HG02973 (cell line): ENCODE measurements at regions not wholly inside any gene's neighbourhood (a gene's known extent, or its start where the extent isn't known, plus 50 kb on each side); places are given as distances from the start of the nearest gene placed in this dataset.
"Not testable (repeated sequence)": the region's sequence is repeated elsewhere in the genome, so short reads cannot be mapped to it uniquely, and the experiment has no call there.

Experiments
- ATAC-seq: cut with Tn5 transposase; IDR thresholded peaks from one replicate; pipeline ENCODE4 v1.9.1; 2021; ENCODE audit warnings: moderate library complexity; ENCODE audit not compliant: unreplicated experiment

- ATAC-seq = not testable (repeated sequence)
Observed at GRCh38 chr18:5830902-5831301, 64.4 kb downstream of the TMEM200C start.

DNA sequence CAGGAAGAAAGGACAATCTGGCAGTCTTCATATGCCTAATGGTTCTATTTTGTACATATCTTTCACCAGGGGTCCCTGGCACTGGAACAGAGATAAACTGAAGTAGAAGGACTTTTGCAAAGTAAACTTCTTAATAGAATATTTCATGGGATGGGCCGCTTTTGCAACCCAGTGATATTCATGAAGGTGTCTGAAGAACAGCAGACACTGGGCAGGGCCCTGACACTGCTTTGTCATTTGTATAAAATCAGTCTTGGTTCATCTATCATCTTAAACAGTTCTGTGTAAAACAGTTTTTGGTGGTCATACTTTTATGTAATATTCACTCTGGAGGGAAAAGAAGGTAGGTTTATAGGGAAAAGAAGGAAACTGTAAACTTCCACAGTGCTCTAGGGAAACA lies 66.4 kb downstream of the TMEM200C start:
- ATAC-seq = no peak

DNA sequence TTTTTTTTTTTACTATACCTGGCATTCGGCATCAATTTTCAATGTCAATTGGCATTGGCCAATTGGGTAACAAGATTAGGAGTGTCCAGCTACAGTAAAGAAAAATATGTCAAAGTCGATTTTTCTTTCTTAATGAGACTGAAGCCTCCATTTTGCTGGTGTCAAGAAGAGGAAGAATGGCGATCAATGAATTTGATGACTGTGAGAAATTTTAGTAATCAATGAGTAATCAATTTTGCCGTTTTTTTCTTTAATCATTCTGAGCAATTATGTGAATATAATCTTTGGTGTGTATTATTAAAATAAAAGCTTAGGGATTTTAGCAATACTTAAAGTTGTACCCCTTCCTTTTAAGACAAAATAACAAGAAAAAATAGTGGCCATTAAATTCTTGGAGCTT lies 69.7 kb downstream of the TMEM200C start:
- ATAC-seq = no peak

- ATAC-seq = no peak
Observed at GRCh38 chr18:5824370-5824984, 70.8 kb downstream of the TMEM200C start.

GRCh38 chr18:5817816-5818215 lies 77.5 kb downstream of the TMEM200C start:
- ATAC-seq = no peak

DNA sequence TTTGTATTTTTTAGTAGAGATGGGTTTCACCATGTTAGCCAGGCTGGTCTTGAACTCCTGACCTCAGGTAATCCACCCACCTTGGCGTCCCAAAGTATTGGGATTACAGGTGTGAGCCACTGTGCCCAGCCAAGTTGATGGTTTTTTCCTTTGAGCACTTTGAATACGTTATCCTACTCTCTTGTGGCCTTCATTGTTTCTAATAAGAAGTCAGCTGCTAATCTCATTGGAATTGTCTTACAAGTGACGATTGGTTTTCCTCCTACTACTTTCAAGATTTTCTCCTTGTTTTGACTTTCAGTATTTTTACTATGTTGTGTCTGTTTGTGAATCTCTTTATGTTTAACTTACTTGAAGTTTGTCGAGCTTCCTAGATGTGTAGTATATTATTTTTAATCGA lies 88.5 kb downstream of the TMEM200C start:
- no peak for ATAC-seq

GRCh38 chr18:5787936-5788335 lies 107.4 kb downstream of the TMEM200C start:
- no peak for ATAC-seq

DNA sequence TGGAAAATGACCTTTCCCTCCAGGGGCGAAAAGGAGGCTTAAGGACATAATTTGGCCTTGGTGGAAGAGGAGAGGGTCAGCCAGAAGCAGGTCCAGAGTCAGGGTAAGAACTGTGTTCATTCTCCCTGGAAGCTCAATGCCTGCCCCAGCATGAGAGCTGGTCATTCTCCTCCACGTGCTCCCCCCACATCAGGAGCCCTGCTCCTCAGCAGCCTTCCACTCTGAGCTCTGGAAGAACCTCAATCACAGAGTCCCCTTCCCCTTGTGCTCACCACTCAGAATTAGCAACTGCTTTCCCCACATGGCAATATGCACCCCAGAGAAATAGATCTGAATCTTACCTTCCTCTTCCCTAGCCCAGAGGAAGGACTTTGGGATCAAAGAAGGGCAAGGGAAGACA lies 115.4 kb downstream of the TMEM200C start:
- ATAC-seq = no peak

GRCh38 chr18:5772306-5773105 lies 122.8 kb downstream of the TMEM200C start:
- no peak for ATAC-seq

- ATAC-seq = no peak
Observed at GRCh38 chr18:5771343-5771742, 124.0 kb downstream of the TMEM200C start.

GRCh38 chr18:5770176-5770575 lies 125.1 kb downstream of the TMEM200C start:
- ATAC-seq = no peak

- ATAC-seq = no peak
Observed at GRCh38 chr18:5768454-5768853, 126.9 kb downstream of the TMEM200C start.

DNA sequence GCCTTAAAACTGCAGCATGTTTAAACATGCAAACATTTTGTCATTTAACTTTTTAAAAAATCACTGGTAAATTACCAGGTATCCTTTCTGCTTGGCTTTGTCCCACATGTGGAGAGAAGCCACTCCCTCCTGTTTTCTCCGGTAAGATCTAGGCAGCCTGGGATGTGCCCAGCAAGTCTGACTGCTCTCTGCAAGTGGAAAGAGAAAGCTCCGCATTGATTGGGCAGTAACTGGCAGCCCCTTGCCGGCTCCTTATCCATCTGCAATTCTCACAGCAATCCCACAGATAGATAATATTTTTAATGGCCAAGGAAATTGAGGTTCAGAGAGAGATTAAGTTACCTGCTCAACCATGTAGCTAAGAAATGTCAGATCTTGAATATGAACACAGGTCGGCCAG lies 136.1 kb downstream of the TMEM200C start:
- ATAC-seq = no peak

DNA sequence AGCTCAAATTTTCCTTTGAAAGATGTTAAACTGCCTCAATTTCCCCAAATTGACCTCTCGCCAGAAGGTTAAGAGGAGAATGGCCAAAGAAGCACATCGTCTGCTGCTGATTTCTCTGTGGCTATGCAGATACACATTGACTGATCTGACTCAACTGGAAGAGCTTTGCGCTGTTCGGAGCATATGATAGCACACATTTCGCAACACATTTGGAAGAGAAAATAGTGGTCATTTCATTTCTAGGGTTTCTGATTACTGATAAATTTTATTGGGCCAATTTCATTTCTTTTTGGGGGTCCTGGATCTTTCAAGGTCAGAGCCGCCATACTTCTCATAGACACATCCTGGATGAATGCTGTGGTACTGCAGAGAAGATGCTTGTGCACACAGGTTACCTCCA lies 138.5 kb downstream of the TMEM200C start:
- ATAC-seq = no peak

DNA sequence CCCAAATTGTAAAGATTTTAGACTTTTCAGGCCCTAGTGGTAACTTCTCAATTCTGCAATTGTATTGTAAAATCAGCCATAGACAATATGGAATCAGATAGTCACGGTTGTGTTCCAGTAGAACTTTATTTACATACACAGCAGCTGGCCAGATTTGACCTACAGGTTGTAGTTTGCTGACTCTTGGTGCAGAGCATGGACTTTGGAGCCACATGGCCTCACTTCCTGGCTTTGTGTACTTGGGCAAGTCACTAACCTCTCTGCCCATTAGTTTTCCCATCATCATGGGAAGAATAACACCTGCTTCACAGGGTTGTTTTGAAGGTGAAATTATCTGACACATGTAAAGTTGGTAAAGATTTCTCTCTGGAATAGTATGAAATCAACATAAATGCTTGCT lies 147.6 kb downstream of the TMEM200C start:
- ATAC-seq = no peak

GRCh38 chr18:5746844-5747243 lies 148.5 kb downstream of the TMEM200C start:
- no peak for ATAC-seq

- no peak for ATAC-seq
Observed at GRCh38 chr18:5744659-5745058, 150.7 kb downstream of the TMEM200C start.

- ATAC-seq = no peak
Observed at GRCh38 chr18:5738526-5738925, 156.8 kb downstream of the TMEM200C start.

- no peak for ATAC-seq
Observed at GRCh38 chr18:5732318-5732717, 163.0 kb downstream of the TMEM200C start.

GRCh38 chr18:5729983-5730699 lies 165.2 kb downstream of the TMEM200C start:
- no peak for ATAC-seq

GRCh38 chr18:5728531-5728930 lies 166.8 kb downstream of the TMEM200C start:
- no peak for ATAC-seq

DNA sequence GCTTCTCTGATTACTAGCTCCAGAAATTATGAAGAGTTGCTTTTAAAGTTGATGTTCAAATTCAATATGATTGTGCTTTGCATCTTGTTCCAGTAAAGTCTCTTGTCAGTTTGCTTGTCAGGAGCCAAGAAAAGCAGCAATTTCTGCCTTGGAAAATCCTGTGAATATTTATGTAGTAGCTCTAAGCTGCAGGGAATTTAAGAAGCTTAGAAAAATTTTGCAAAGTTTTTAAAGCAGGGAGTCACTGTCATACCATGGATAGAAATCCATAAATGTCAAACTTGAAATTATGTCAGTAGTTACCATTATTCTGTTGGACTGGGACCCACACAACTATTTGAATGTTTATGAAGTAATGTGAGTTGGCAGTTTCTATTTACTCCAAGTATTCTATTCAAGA lies 169.3 kb downstream of the TMEM200C start:
- ATAC-seq = no peak
